ENCODE measurements at regions not wholly inside any gene's neighbourhood (a gene's known extent, or its start where the extent isn't known, plus 50 kb on each side); places are given as distances from the start of the nearest gene placed in this dataset.
"Not testable (repeated sequence)": the region's sequence is repeated elsewhere in the genome, so short reads cannot be mapped to it uniquely, and the experiment has no call there.

DNA sequence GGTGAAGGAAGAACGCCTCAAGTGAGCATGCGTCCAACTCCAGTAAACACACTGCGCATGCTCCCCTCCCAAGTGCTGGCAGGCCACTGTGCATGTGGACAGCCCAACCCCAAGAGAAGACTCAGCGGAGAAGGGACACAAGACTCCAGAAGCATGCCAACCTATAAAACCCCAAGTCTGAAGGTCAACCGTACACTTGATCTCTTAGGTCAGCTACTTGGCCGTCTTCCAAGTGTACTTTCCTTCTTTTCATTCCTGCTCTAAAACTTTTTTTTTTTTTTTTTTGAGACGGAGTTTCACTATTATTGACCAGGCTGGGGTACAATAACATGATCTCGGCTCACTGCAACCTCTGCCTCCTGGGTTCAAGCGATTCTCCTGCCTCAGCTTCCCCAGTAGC, 401.2 kb upstream of the USP9Y start:
- TF ChIP-seq, protein P1, sequence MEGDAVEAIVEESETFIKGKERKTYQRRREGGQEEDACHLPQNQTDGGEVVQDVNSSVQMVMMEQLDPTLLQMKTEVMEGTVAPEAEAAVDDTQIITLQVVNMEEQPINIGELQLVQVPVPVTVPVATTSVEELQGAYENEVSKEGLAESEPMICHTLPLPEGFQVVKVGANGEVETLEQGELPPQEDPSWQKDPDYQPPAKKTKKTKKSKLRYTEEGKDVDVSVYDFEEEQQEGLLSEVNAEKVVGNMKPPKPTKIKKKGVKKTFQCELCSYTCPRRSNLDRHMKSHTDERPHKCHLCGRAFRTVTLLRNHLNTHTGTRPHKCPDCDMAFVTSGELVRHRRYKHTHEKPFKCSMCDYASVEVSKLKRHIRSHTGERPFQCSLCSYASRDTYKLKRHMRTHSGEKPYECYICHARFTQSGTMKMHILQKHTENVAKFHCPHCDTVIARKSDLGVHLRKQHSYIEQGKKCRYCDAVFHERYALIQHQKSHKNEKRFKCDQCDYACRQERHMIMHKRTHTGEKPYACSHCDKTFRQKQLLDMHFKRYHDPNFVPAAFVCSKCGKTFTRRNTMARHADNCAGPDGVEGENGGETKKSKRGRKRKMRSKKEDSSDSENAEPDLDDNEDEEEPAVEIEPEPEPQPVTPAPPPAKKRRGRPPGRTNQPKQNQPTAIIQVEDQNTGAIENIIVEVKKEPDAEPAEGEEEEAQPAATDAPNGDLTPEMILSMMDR (conservative IDR thresholded peaks at IDR 0.05; ENCODE audit: low read length) = not testable (repeated sequence)
- TF ChIP-seq EZH2phosphoT487 (IDR thresholded peaks at IDR 0.05; ENCODE audit: borderline replicate concordance, low read depth, low read length) = not testable (repeated sequence)
